Type B pancreatic cell (in vitro differentiated cells): ENCODE measurements at regions not wholly inside any gene's neighbourhood (a gene's known extent, or its start where the extent isn't known, plus 50 kb on each side); places are given as distances from the start of the nearest gene placed in this dataset.
"Not testable (repeated sequence)": the region's sequence is repeated elsewhere in the genome, so short reads cannot be mapped to it uniquely, and the experiment has no call there.

Source experiments
- DNase-seq: peaks from one replicate; pipeline ENCODE4 v3.0.0; 2021; ENCODE audit warnings: mixed read lengths; ENCODE audit not compliant: unreplicated experiment; ENCODE audit errors: extremely low spot score
- H3K27ac Mint-ChIP-seq: 2 replicates; pipeline ENCODE4 v1.8.0; 2021; ENCODE audit warnings: mild to moderate bottlenecking, mixed read lengths
- H3K27me3 Mint-ChIP-seq: 2 replicates; pipeline ENCODE4 v1.8.0; 2021; ENCODE audit warnings: mixed read lengths
- H3K36me3 Mint-ChIP-seq: 2 replicates; pipeline ENCODE4 v1.8.0; 2021; ENCODE audit warnings: mixed read lengths
- H3K4me1 Mint-ChIP-seq: one replicate; pipeline ENCODE4 v1.8.0; 2021; ENCODE audit warnings: mixed read lengths; ENCODE audit not compliant: unreplicated experiment
- H3K4me3 Mint-ChIP-seq: 2 replicates; pipeline ENCODE4 v1.8.0; 2021; ENCODE audit warnings: mild to moderate bottlenecking, mixed read lengths
- H3K9me3 Mint-ChIP-seq: 2 replicates; pipeline ENCODE4 v1.8.0; 2021; ENCODE audit warnings: mixed read lengths
- CTCF ChIP-seq: fragments of 200-600 bp; sonication (generic); conservative IDR thresholded peaks from 2 replicates; pipeline ENCODE4 v1.5.0; 2021; ENCODE audit warnings: antibody characterized with exemption, mild to moderate bottlenecking

GRCh38 chr9:73053543-73053942 is 98.1 kb upstream of the ANXA1 start:
- Mint-ChIP-seq H3K4me1 (no peaks in the 10 kb centered on the region), H3K4me3 (no peak overlapping the region), H3K27ac (no peak overlapping the region), H3K9me3 (no peaks in the 10 kb centered on the region), H3K27me3 (no peaks in the 10 kb centered on the region), H3K36me3 (no peaks in the 10 kb centered on the region)
- TF ChIP-seq CTCF: no peak
- DNase-seq: no peak

GRCh38 chr9:73050887-73051550 is 98.2 kb upstream of the ALDH1A1 start:
- Mint-ChIP-seq H3K27me3 (no peaks in the 10 kb centered on the region), H3K9me3 (no peaks in the 10 kb centered on the region), H3K27ac (no peak overlapping the region), H3K36me3 (no peaks in the 10 kb centered on the region), H3K4me3 (no peak overlapping the region), H3K4me1 (no peaks in the 10 kb centered on the region)
- no peak for TF ChIP-seq CTCF
- DNase-seq: no peak

- H3K27me3 Mint-ChIP-seq: no peaks in the 10 kb centered on the region
- H3K4me3 Mint-ChIP-seq: no peak overlapping the region
- H3K36me3 Mint-ChIP-seq: no peaks in the 10 kb centered on the region
- no peaks in the 10 kb centered on the region for H3K4me1 Mint-ChIP-seq
- DNase-seq: no peak
- no peaks in the 10 kb centered on the region for H3K9me3 Mint-ChIP-seq
- no peak overlapping the region for H3K27ac Mint-ChIP-seq
- TF ChIP-seq CTCF: peak; percentile 60
These were observed 97.4 kb upstream of the ALDH1A1 start for GRCh38 chr9:73050065-73050816.

GRCh38 chr9:73049280-73049679 is 96.4 kb upstream of the ALDH1A1 start:
- Mint-ChIP-seq H3K9me3 (no peaks in the 10 kb centered on the region), H3K4me1 (no peaks in the 10 kb centered on the region), H3K27ac (no peak overlapping the region), H3K4me3 (no peak overlapping the region), H3K36me3 (no peaks in the 10 kb centered on the region), H3K27me3 (no peaks in the 10 kb centered on the region)
- no peak for TF ChIP-seq CTCF
- no peak for DNase-seq

GRCh38 chr9:73046769-73047168 is 93.9 kb upstream of the ALDH1A1 start:
- no peak for DNase-seq
- no peak for TF ChIP-seq CTCF
- H3K4me3 Mint-ChIP-seq: no peak overlapping the region
- H3K27ac Mint-ChIP-seq: no peak overlapping the region
- H3K4me1 Mint-ChIP-seq: no peaks in the 10 kb centered on the region
- no peaks in the 10 kb centered on the region for H3K9me3 Mint-ChIP-seq
- no peaks in the 10 kb centered on the region for H3K27me3 Mint-ChIP-seq
- H3K36me3 Mint-ChIP-seq: no peaks in the 10 kb centered on the region

GRCh38 chr9:73044776-73045175 is 91.9 kb upstream of the ALDH1A1 start:
- DNase-seq, H3K36me3 Mint-ChIP-seq, H3K9me3 Mint-ChIP-seq, H3K27ac Mint-ChIP-seq, H3K27me3 Mint-ChIP-seq, H3K4me3 Mint-ChIP-seq, H3K4me1 Mint-ChIP-seq: not testable (repeated sequence)
